HepG2 (cell line): ENCODE measurements at regions not wholly inside any gene's neighbourhood (a gene's known extent, or its start where the extent isn't known, plus 50 kb on each side); places are given as distances from the start of the nearest gene placed in this dataset.

ENCODE experiments used
- ATAC-seq: fragments of 200-7000 bp; cut with Tn5 transposase; 3 replicates; pipeline ENCODE4 v1.9.1; 2020; ENCODE audit warnings: mild to moderate bottlenecking, moderate library complexity
- BruUV-seq: library from RNA; stranded (reverse); fragments of 400-500 nt; replicated peaks from 2 replicates; lab custom pipeline; 2021; lab: Mats Ljungman, UMichigan
- CTCF ChIA-PET: fragments of 300-600 bp; formaldehyde crosslinking; extraction: SDS; loops from one replicate; lab custom pipeline; 2021; ENCODE audit warnings: low total read pairs, inconsistent platforms, low intra/inter-chr PET ratio; lab: Yijun Ruan, JAX
- POLR2A ChIA-PET: fragments of 350-600 bp; sonication (Branson Sonifier 250); formaldehyde crosslinking; loops from one replicate; lab custom pipeline; 2020; ENCODE audit warnings: antibody characterized with exemption, inconsistent platforms; lab: Yijun Ruan, JAX
- DNase-seq: peaks from one replicate; pipeline ENCODE4 v3.0.0-alpha.2; 2015; ENCODE audit warnings: low spot score
- FAIRE-seq: peaks from 3 replicates; lab custom pipeline; 2011; peaks lifted over from hg19 to GRCh38; lab: Jason Lieb, UNC
- H2AFZ ChIP-seq: one replicate; pipeline ENCODE4 v1.6.1; 2011; ENCODE audit warnings: low read length, inconsistent platforms
- H3K27ac ChIP-seq: fragments of 300-600 bp; 3 replicates; pipeline ENCODE4 v1.8.0; 2011; ENCODE audit warnings: mixed run types, mild to moderate bottlenecking, mixed read lengths, low read length, inconsistent platforms; ENCODE audit not compliant: insufficient read depth; ENCODE audit errors: extremely low read length
- H3K27me3 ChIP-seq, 2 experiments: fragments of 200-600 bp in 1 of 2; 2 replicates in 1 of 2; 3 replicates in 1 of 2; pipeline versions ENCODE4 v1.6.0 to v1.8.0; 2011; ENCODE audit warnings: low read length in 2 of 2, mild to moderate bottlenecking in 2 of 2, moderate library complexity in 2 of 2, inconsistent platforms in 1 of 2; ENCODE audit not compliant: insufficient read depth in 2 of 2, control insufficient read depth in 1 of 2
- H3K36me3 ChIP-seq, 2 experiments: fragments of 200-600 bp in 1 of 2; replicated peaks in 1 of 2; 2 replicates in 1 of 2; 3 replicates in 1 of 2; pipeline versions ENCODE4 v1.5.1 to v1.8.0; 2011; ENCODE audit warnings: low read length in 2 of 2, inconsistent platforms in 1 of 2; ENCODE audit not compliant: insufficient read depth in 2 of 2, control insufficient read depth in 1 of 2
- H3K4me1 ChIP-seq: 2 replicates; pipeline ENCODE4 v1.5.1; 2012; ENCODE audit warnings: low read length, inconsistent platforms; ENCODE audit not compliant: insufficient read depth
- H3K4me2 ChIP-seq: 2 replicates; pipeline ENCODE4 v1.6.0; 2011; ENCODE audit warnings: low read depth, low read length, inconsistent platforms
- H3K4me3 ChIP-seq, 3 experiments: fragments of 200-600 bp in 1 of 3; sonication (generic), shearing (Covaris generic) in 1 of 3; replicated peaks in 1 of 3; 2 replicates each; pipeline ENCODE4 v1.5.1; 2011 to 2016; ENCODE audit warnings: low read length in 3 of 3, inconsistent platforms in 2 of 3, low read depth in 2 of 3, mild to moderate bottlenecking in 2 of 3, control low read depth in 1 of 3, mixed read lengths in 1 of 3; ENCODE audit not compliant: insufficient read depth in 1 of 3
- H3K79me2 ChIP-seq: one replicate; pipeline ENCODE4 v1.6.1; 2011; ENCODE audit warnings: low read length, inconsistent platforms; ENCODE audit not compliant: insufficient read depth
- H3K9ac ChIP-seq: 2 replicates; pipeline ENCODE4 v1.6.0; 2011; ENCODE audit warnings: mild to moderate bottlenecking, low read depth, low read length, inconsistent platforms; ENCODE audit not compliant: insufficient read depth
- H3K9me3 ChIP-seq: 2 replicates; pipeline ENCODE4 v1.5.1; 2012; ENCODE audit warnings: mild to moderate bottlenecking, low read length
- H4K20me1 ChIP-seq: 2 replicates; pipeline ENCODE4 v1.6.0; 2011; ENCODE audit warnings: inconsistent platforms, mild to moderate bottlenecking, low read length, moderate library complexity; ENCODE audit not compliant: insufficient read depth
- CEBPB ChIP-seq: IDR thresholded peaks from 2 replicates; pipeline ENCODE4 v1.6.1; 2011; ENCODE audit warnings: low read depth, low read length, improper control_type of control experiment, borderline replicate concordance
- CEBPG ChIP-seq: IDR thresholded peaks from 2 replicates; pipeline ENCODE4 v1.6.1; 2016
- CHCHD3 ChIP-seq: sonication (generic); formaldehyde crosslinking; IDR thresholded peaks from 2 replicates; pipeline ENCODE4 v1.8.0; 2022; ENCODE audit warnings: mild to moderate bottlenecking, missing genetic modification reagents, moderate library complexity
- ETV5 ChIP-seq: IDR thresholded peaks from 2 replicates; pipeline ENCODE4 v1.6.1; 2018; ENCODE audit warnings: missing biosample characterization, missing genetic modification reagents, inconsistent platforms, borderline replicate concordance
- HDAC1 ChIP-seq: sonication (generic); formaldehyde crosslinking; IDR thresholded peaks from 2 replicates; pipeline ENCODE4 v1.5.1; 2020; ENCODE audit warnings: mild to moderate bottlenecking, missing genetic modification reagents
- NR1H2 ChIP-seq: sonication (generic); formaldehyde crosslinking; IDR thresholded peaks from 2 replicates; pipeline ENCODE4 v1.8.1; 2022; ENCODE audit warnings: low read depth, missing genetic modification reagents, borderline replicate concordance
- REL ChIP-seq: sonication (generic); formaldehyde crosslinking; conservative IDR thresholded peaks from 2 replicates; pipeline ENCODE4 v1.8.0; 2022; ENCODE audit warnings: mild to moderate bottlenecking, missing genetic modification reagents, moderate library complexity
- TIGD3 ChIP-seq: sonication (generic); formaldehyde crosslinking; IDR thresholded peaks from 2 replicates; pipeline ENCODE4 v1.5.1; 2020; ENCODE audit warnings: mild to moderate bottlenecking, missing genetic modification reagents, borderline replicate concordance
- ZFP41 ChIP-seq: sonication (generic); formaldehyde crosslinking; IDR thresholded peaks from 2 replicates; pipeline ENCODE4 v1.4.0; 2020; ENCODE audit warnings: mild to moderate bottlenecking, missing genetic modification reagents, borderline replicate concordance
- ZNF296 ChIP-seq: sonication (generic); formaldehyde crosslinking; conservative IDR thresholded peaks from 2 replicates; pipeline ENCODE4 v1.5.0; 2020; ENCODE audit warnings: mild to moderate bottlenecking, missing genetic modification reagents
- ZNF30 ChIP-seq: sonication (generic); formaldehyde crosslinking; IDR thresholded peaks from 2 replicates; pipeline ENCODE4 v1.5.0; 2020; ENCODE audit warnings: mild to moderate bottlenecking, missing genetic modification reagents
- ZNF501 ChIP-seq: sonication (generic); formaldehyde crosslinking; IDR thresholded peaks from 2 replicates; pipeline ENCODE4 v1.5.1; 2020; ENCODE audit warnings: mild to moderate bottlenecking, moderate library complexity, missing genetic modification reagents
- ZNF724P ChIP-seq: sonication (generic); formaldehyde crosslinking; IDR thresholded peaks from 2 replicates; pipeline ENCODE4 v1.8.0; 2022; ENCODE audit warnings: missing genetic modification reagents, borderline replicate concordance
- ZSCAN20 ChIP-seq: sonication (generic); formaldehyde crosslinking; IDR thresholded peaks from 2 replicates; pipeline ENCODE4 v1.4.0; 2020; ENCODE audit warnings: missing genetic modification reagents, mild to moderate bottlenecking, borderline replicate concordance
- WGBS: methylation state at CpG from one replicate; pipeline ENCODE4 v1.1.6; 2017; ENCODE audit warnings: low lambda C conversion rate; 5-methylcytosine and 5-hydroxymethylcytosine counted together
- in situ Hi-C: cut with HindIII; loops from 2 replicates; pipeline ENCODE4 v1.10.0; 2017; ENCODE audit warnings: low pct_unique_long_range_greater_than_20kb; ENCODE audit not compliant: extremely low pct_ligation_motif_present
- intact Hi-C: fragments of 100-400 bp; cut with micrococcal nuclease; formaldehyde crosslinking; loops from one replicate; pipeline ENCODE4 v1.10.0; 2022; ENCODE audit not compliant: unreplicated experiment
- TF ChIP-seq, protein P1 (sequence below): sonication (generic); formaldehyde crosslinking; IDR thresholded peaks from 2 replicates; pipeline ENCODE4 v1.4.0; 2020; ENCODE audit warnings: low read depth, mild to moderate bottlenecking, missing genetic modification reagents
- TF ChIP-seq, protein P2 (sequence below): sonication (generic); formaldehyde crosslinking; IDR thresholded peaks from 2 replicates; pipeline ENCODE4 v1.4.0; 2020; ENCODE audit warnings: missing genetic modification reagents

DNA sequence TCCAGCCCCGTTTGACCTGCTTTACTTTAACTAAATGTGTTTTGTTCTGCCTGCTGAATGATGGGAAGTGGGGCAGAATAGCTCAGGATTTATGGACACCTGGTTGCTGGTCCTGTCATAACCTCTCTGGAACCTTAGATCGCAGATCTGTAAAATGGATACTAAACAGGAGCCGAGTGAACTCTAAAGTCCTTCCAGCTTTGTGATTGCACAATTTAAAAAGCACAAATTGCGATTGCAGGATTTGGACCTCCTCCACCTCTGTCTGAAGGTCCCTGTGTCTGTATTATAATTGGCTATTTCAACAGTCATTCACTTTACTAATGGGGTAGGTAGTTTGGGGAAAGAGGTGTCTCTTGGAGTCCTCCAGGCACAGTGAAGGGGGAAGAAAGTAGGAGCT, 220.4 kb downstream of the LY86 start:
- Histone ChIP-seq H3K79me2 (no peaks in the 10 kb centered on the region), H3K4me1 (peaks cover 25% of the 10 kb centered on the region), H3K27me3 (peaks cover 4 to 26% of the 10 kb centered on the region in 2 experiments; a peak in 4 of 5 replicates), H3K9ac (no peak overlapping the region), H3K27ac (no peak overlapping the region), H3K36me3 (no peaks in the 10 kb centered on the region), H3K4me3 (no peak overlapping the region), H3K4me2 (no peak overlapping the region), H3K9me3 (no peaks in the 10 kb centered on the region), H2AFZ (no peak overlapping the region), H4K20me1 (no peaks in the 10 kb centered on the region)
- CTCF ChIA-PET: no interaction called here
- FAIRE-seq (no peak), DNase-seq (no peak), ATAC-seq (no peak)
- 8% methylated on average over 4 of the region's 4 CpGs for WGBS
- intact Hi-C loops (no loop called here), in situ Hi-C loops (no loop called here)
- 0 out of 2 replicates have a peak, but pooled peaks have one; percentile 21 for TF ChIP-seq CEBPG (CRISPR knock-in tag)
- TF ChIP-seq CHCHD3 (CRISPR knock-in tag): no peak
- TF ChIP-seq ZFP41 (CRISPR knock-in tag): no peak
- peak; percentile 86 for TF ChIP-seq CEBPB
- no TSS peak for BruUV-seq
- POLR2A ChIA-PET: no interaction called here

DNA sequence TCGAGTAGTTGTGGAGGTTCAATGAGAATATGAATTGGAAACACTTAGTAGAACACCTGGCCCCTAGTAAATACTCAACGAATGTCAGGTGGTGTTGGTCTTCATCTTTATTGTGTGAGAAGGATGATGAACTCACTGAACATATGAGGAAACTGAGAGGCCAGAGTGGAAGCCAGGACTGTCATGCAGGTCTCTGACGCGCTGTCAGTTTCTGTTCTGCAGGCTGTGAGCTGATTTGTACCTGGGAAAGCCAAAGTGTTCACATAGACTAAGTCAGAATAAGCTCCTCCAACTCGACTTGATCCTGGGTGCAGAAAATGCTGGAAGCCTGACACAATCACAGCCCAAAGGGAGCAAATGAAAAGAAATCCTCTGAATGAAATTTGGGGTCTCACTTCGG, 222.2 kb downstream of the LY86 start:
- FAIRE-seq (no peak), DNase-seq (no peak), ATAC-seq (peak; percentile 18; the same call in 2 of the 3 replicates)
- H3K4me3 ChIP-seq: no peak overlapping the region
- H3K4me1 ChIP-seq: peaks cover 25% of the 10 kb centered on the region
- no peaks in the 10 kb centered on the region for H3K36me3 ChIP-seq
- no peak overlapping the region for H3K27ac ChIP-seq
- POLR2A ChIA-PET: no interaction called here
- in situ Hi-C loops: no loop called here
- no peaks in the 10 kb centered on the region for H3K9me3 ChIP-seq
- no peak overlapping the region for H2AFZ ChIP-seq
- peaks cover 2 to 20% of the 10 kb centered on the region in 2 experiments; a peak in 4 of 5 replicates for H3K27me3 ChIP-seq
- BruUV-seq: no TSS peak
- peak overlapping the region; percentile 54 for H3K4me2 ChIP-seq
- no peaks in the 10 kb centered on the region for H4K20me1 ChIP-seq
- 35% methylated on average over 6 of the region's 6 CpGs for WGBS
- intact Hi-C loops: no loop called here
- no peak overlapping the region for H3K9ac ChIP-seq
- CTCF ChIA-PET: no interaction called here
- H3K79me2 ChIP-seq: no peaks in the 10 kb centered on the region
- TF ChIP-seq TIGD3 (CRISPR knock-in tag): no peak
- TF ChIP-seq ZNF296 (CRISPR knock-in tag): no peak
- TF ChIP-seq ETV5 (CRISPR knock-in tag): no peak
- no peak for TF ChIP-seq NR1H2 (CRISPR knock-in tag)
- no peak for TF ChIP-seq REL (CRISPR knock-in tag)
- no peak for TF ChIP-seq HDAC1 (CRISPR knock-in tag)
- TF ChIP-seq, protein P1, sequence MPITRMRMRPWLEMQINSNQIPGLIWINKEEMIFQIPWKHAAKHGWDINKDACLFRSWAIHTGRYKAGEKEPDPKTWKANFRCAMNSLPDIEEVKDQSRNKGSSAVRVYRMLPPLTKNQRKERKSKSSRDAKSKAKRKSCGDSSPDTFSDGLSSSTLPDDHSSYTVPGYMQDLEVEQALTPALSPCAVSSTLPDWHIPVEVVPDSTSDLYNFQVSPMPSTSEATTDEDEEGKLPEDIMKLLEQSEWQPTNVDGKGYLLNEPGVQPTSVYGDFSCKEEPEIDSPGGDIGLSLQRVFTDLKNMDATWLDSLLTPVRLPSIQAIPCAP: no peak
- no peak for TF ChIP-seq ZNF724P (CRISPR knock-in tag)
- TF ChIP-seq ZSCAN20 (CRISPR knock-in tag): no peak
- TF ChIP-seq ZNF30 (CRISPR knock-in tag): no peak
- TF ChIP-seq, protein P2, sequence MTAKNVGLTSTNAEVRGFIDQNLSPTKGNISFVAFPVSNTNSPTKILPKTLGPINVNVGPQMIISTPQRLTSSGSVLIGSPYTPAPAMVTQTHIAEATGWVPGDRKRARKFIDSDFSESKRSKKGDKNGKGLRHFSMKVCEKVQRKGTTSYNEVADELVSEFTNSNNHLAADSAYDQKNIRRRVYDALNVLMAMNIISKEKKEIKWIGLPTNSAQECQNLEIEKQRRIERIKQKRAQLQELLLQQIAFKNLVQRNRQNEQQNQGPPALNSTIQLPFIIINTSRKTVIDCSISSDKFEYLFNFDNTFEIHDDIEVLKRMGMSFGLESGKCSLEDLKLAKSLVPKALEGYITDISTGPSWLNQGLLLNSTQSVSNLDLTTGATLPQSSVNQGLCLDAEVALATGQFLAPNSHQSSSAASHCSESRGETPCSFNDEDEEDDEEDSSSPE (CRISPR knock-in tag): no peak
- no peak for TF ChIP-seq ZNF501 (CRISPR knock-in tag)
